Heart left ventricle (tissue), 13 donors: ENCODE measurements at regions not wholly inside any gene's neighbourhood (a gene's known extent, or its start where the extent isn't known, plus 50 kb on each side); places are given as distances from the start of the nearest gene placed in this dataset.

Experiments
- CTCF ChIP-seq, 12 donors: fragments of 200-600 bp; sonication (generic) in 4 of 12; IDR thresholded peaks; one replicate each; pipeline versions ENCODE4 v1.5.0 to v1.8.0; 2018 to 2022; ENCODE audit warnings: antibody characterized with exemption in 12 of 12, mild to moderate bottlenecking in 5 of 12
- POLR2A ChIP-seq, 2 donors: fragments of 450-650 bp; IDR thresholded peaks; one replicate each; pipeline ENCODE4 v1.6.1; 2017; ENCODE audit warnings: antibody characterized with exemption in 2 of 2, mild to moderate bottlenecking in 2 of 2, moderate library complexity in 2 of 2
- donor health status: ischemic (EF 13 %, LVEDD 7.1; RV severe dilation, severe dysfunction).
- donor health status: DM: no; HTN: yes; CAD: no.
- donor health status: DM: no; HTN: no; CAD: no.
- donor health status: ischemic (EF 25% LVEDD 6.9; RV normal size, moderate dysfunction).
- donor health status: ischemic (EF 25% LVEDD 5.7; RV mildly dilated, moderate dysfunction).
- donor health status: ischemic (EF 35%, LVEDD 5.7; RV mildly dilated, moderate dysfunction).
- donor health status: nonischemic (EF 11% LVEDD 7.7; RV severe dilation, severe dysfunction).
- donor health status: DM: yes; HTN: yes; CAD: no.
- donor health status: PGD.
- donor health status: ischemic (EF 29% LVEDD 5.4; RV normal size, mild dysfunction).
- donor health status: nonischemic (EF 23%, LVEDD 6.1; RV moderate dilation, normal function).

- no peak for TF ChIP-seq CTCF (IDR thresholded peaks at IDR 0.05)
- no peak for TF ChIP-seq POLR2A (IDR thresholded peaks at IDR 0.05)
Measured at GRCh38 chr1:90476411-90476810, 240.7 kb downstream of the BARHL2 start.
